ENCODE measurements at regions not wholly inside any gene's neighbourhood (a gene's known extent, or its start where the extent isn't known, plus 50 kb on each side); places are given as distances from the start of the nearest gene placed in this dataset.

DNA sequence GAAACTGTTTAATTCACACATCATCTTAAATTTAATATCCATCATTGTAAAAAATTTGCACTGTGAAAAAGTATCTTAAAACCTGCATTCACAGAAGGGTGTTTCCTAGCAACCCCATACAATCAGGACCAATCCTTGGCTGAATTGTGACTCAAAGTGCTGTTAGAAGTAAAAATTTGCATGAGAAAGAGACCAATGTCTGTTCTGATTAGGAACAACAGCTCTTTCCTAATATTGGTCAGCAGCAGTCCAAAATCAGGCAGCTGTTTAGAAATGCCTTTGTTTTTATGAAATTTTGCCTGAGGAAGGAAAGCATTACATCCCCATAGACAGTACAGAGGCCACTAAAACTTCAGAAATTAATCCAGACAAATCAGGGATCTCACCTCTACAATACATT lies 987.0 kb downstream of the HACE1 start:
- no peak overlapping the region for H3K9ac ChIP-seq
- no peak overlapping the region for H3K4me3 ChIP-seq (IDR thresholded peaks at IDR 0.05; ENCODE audit: insufficient read depth, low read depth, low read length)
- H3K4me2 ChIP-seq = no peak overlapping the region
- no peak overlapping the region for H2AFZ ChIP-seq (ENCODE audit: low read depth)
- no peaks in the 10 kb centered on the region for H3K79me2 ChIP-seq (ENCODE audit: insufficient read depth, low read depth)
- H3K27me3 ChIP-seq (ENCODE audit: insufficient read depth, low read depth) = no peaks in the 10 kb centered on the region
- no peak overlapping the region for H3K27ac ChIP-seq
- no peaks in the 10 kb centered on the region for H4K20me1 ChIP-seq (ENCODE audit: insufficient read depth)
- H3K36me3 ChIP-seq (ENCODE audit: insufficient read depth) = no peaks in the 10 kb centered on the region
- no peaks in the 10 kb centered on the region for H3K4me1 ChIP-seq (ENCODE audit: low read depth, poor library complexity, severe bottlenecking)
- no peak for TF ChIP-seq CTCF (conservative IDR thresholded peaks at IDR 0.05; ENCODE audit: low read depth, low read length)

- no peaks in the 10 kb centered on the region for H3K79me2 ChIP-seq (ENCODE audit: insufficient read depth, low read depth)
These were observed 987.5 kb downstream of the HACE1 start for GRCh38 chr6:103872233-103872632.

GRCh38 chr6:103870970-103871369 lies 988.7 kb downstream of the HACE1 start:
- Histone ChIP-seq H3K27me3 (ENCODE audit: insufficient read depth, low read depth) (no peaks in the 10 kb centered on the region), H2AFZ (ENCODE audit: low read depth) (no peak overlapping the region), H4K20me1 (ENCODE audit: insufficient read depth) (no peaks in the 10 kb centered on the region), H3K27ac (no peak overlapping the region), H3K9ac (no peak overlapping the region), H3K36me3 (ENCODE audit: insufficient read depth) (no peaks in the 10 kb centered on the region), H3K79me2 (ENCODE audit: insufficient read depth, low read depth) (no peaks in the 10 kb centered on the region), H3K4me3 (IDR thresholded peaks at IDR 0.05; ENCODE audit: insufficient read depth, low read depth, low read length) (no peak overlapping the region), H3K4me2 (no peak overlapping the region), H3K4me1 (ENCODE audit: low read depth, poor library complexity, severe bottlenecking) (no peaks in the 10 kb centered on the region)
- no peak for TF ChIP-seq CTCF (conservative IDR thresholded peaks at IDR 0.05; ENCODE audit: low read depth, low read length)

More at GRCh38 chr6:103872233-103872632, 987.5 kb downstream of the HACE1 start:
- no peaks in the 10 kb centered on the region for H3K4me1 ChIP-seq (ENCODE audit: low read depth, poor library complexity, severe bottlenecking)
- H3K27me3 ChIP-seq (ENCODE audit: insufficient read depth, low read depth) = no peaks in the 10 kb centered on the region
- TF ChIP-seq CTCF (conservative IDR thresholded peaks at IDR 0.05; ENCODE audit: low read depth, low read length) = no peak
- no peaks in the 10 kb centered on the region for H4K20me1 ChIP-seq (ENCODE audit: insufficient read depth)
- H3K27ac ChIP-seq = no peak overlapping the region
- no peak overlapping the region for H3K9ac ChIP-seq
- no peaks in the 10 kb centered on the region for H3K36me3 ChIP-seq (ENCODE audit: insufficient read depth)
- H2AFZ ChIP-seq (ENCODE audit: low read depth) = no peak overlapping the region
- H3K4me3 ChIP-seq (IDR thresholded peaks at IDR 0.05; ENCODE audit: insufficient read depth, low read depth, low read length) = no peak overlapping the region
- no peak overlapping the region for H3K4me2 ChIP-seq

DNA sequence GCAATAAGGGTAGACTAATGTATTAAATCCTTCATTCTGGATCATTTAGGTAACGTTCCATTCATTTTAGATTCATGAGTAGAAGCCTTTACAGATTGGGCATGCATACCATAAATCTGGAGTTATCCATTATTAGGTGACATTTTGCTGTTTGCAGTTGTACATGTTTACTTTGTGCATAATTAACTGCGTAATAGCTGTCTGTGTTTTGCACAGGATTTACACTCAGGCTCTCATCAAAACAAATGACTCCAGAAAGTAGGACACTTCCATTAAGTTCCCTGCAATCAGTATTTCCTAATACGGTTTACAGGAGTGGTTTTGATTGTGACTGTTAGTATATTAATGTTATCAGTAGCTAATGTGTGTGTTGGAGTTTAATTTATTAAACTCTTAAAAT lies 997.4 kb downstream of the HACE1 start:
- Histone ChIP-seq H3K4me2 (no peak overlapping the region), H2AFZ (ENCODE audit: low read depth) (no peak overlapping the region), H3K9ac (no peak overlapping the region), H3K4me1 (ENCODE audit: low read depth, poor library complexity, severe bottlenecking) (no peaks in the 10 kb centered on the region), H3K4me3 (IDR thresholded peaks at IDR 0.05; ENCODE audit: insufficient read depth, low read depth, low read length) (no peak overlapping the region), H3K27ac (no peak overlapping the region), H3K27me3 (ENCODE audit: insufficient read depth, low read depth) (no peaks in the 10 kb centered on the region), H4K20me1 (ENCODE audit: insufficient read depth) (no peaks in the 10 kb centered on the region), H3K79me2 (ENCODE audit: insufficient read depth, low read depth) (no peaks in the 10 kb centered on the region), H3K36me3 (ENCODE audit: insufficient read depth) (no peaks in the 10 kb centered on the region)
- no peak for TF ChIP-seq CTCF (conservative IDR thresholded peaks at IDR 0.05; ENCODE audit: low read depth, low read length)
